ENCODE measurements at regions not wholly inside any gene's neighbourhood (a gene's known extent, or its start where the extent isn't known, plus 50 kb on each side); places are given as distances from the start of the nearest gene placed in this dataset. TPM values are rescaled to one million over a fixed set of nuclear protein-coding genes. Genes with fewer than 3 reads are reported as not detected.

- H3K9me3 ChIP-seq, result no peaks in the 10 kb centered on the region
- no peaks in the 10 kb centered on the region for H3K36me3 ChIP-seq
- no peak overlapping the region for H3K27ac ChIP-seq
- no peak for TF ChIP-seq CTCF (IDR thresholded peaks at IDR 0.05)
- TF ChIP-seq POLR2A (IDR thresholded peaks at IDR 0.05), result no peak
- H3K4me1 ChIP-seq, result no peaks in the 10 kb centered on the region
- no peaks in the 10 kb centered on the region for H3K27me3 ChIP-seq
- WGBS, 2 donors, result 93 to 95% methylated on average over 2 of the region's 2 CpGs
- no peak for DNase-seq
- intact Hi-C loops (cut with DNase I), result no loop called here
- no peak overlapping the region for H3K4me3 ChIP-seq (replicated peaks in 1 of 3)
Measured at GRCh38 chr2:186427970-186428369, 58.1 kb upstream of the ZC3H15 start.

- no peak for TF ChIP-seq CTCF (IDR thresholded peaks at IDR 0.05)
- no peak for TF ChIP-seq POLR2A (IDR thresholded peaks at IDR 0.05)
- Histone ChIP-seq H3K4me1 (no peaks in the 10 kb centered on the region), H3K4me3 (replicated peaks in 1 of 3) (no peak overlapping the region), H3K36me3 (no peaks in the 10 kb centered on the region), H3K27ac (no peak overlapping the region), H3K27me3 (no peaks in the 10 kb centered on the region), H3K9me3 (no peaks in the 10 kb centered on the region)
- DNase-seq, result no peak
- intact Hi-C loops (cut with DNase I), result no loop called here
Measured at GRCh38 chr2:186429104-186429503, 57.0 kb upstream of the ZC3H15 start.

GRCh38 chr2:186431306-186431705, 54.8 kb upstream of the ZC3H15 start:
- 95% methylated on average over 6 of the region's 6 CpGs for WGBS, 2 donors
- no peak for TF ChIP-seq POLR2A (IDR thresholded peaks at IDR 0.05)
- no peak for TF ChIP-seq CTCF (IDR thresholded peaks at IDR 0.05)
- Histone ChIP-seq H3K27ac (no peak overlapping the region), H3K27me3 (no peaks in the 10 kb centered on the region), H3K9me3 (no peaks in the 10 kb centered on the region), H3K4me3 (replicated peaks in 1 of 3) (no peak overlapping the region), H3K36me3 (no peaks in the 10 kb centered on the region), H3K4me1 (no peaks in the 10 kb centered on the region)
- DNase-seq, result no peak
- intact Hi-C loops (cut with DNase I), result no loop called here

GRCh38 chr2:186433040-186433439, 53.0 kb upstream of the ZC3H15 start:
- Histone ChIP-seq H3K27ac (no peak overlapping the region), H3K36me3 (no peaks in the 10 kb centered on the region), H3K4me3 (replicated peaks in 1 of 3) (no peak overlapping the region), H3K4me1 (no peaks in the 10 kb centered on the region), H3K9me3 (no peaks in the 10 kb centered on the region), H3K27me3 (no peaks in the 10 kb centered on the region)
- no peak for TF ChIP-seq POLR2A (IDR thresholded peaks at IDR 0.05)
- TF ChIP-seq CTCF (IDR thresholded peaks at IDR 0.05), result no peak
- no peak for DNase-seq
- intact Hi-C loops (cut with DNase I), result no loop called here
- 84 to 92% methylated on average over 6 of the region's 6 CpGs for WGBS, 2 donors

GRCh38 chr2:186433777-186434432, 52.2 kb upstream of the ZC3H15 start:
- Histone ChIP-seq H3K27me3 (no peaks in the 10 kb centered on the region), H3K27ac (no peak overlapping the region), H3K9me3 (no peaks in the 10 kb centered on the region), H3K36me3 (no peaks in the 10 kb centered on the region), H3K4me1 (no peaks in the 10 kb centered on the region), H3K4me3 (replicated peaks in 1 of 3) (no peak overlapping the region)
- no peak for TF ChIP-seq CTCF (IDR thresholded peaks at IDR 0.05)
- no peak for TF ChIP-seq POLR2A (IDR thresholded peaks at IDR 0.05)
- intact Hi-C loops (cut with DNase I), result no loop called here
- no peak for DNase-seq
- 91 to 97% methylated on average over 7 of the region's 7 CpGs for WGBS, 2 donors

Small RNAs in the stretch of these regions (small RNA-seq; reads per million reads assigned to genes)
- gene AC104058.1, result not detected
